NCI-H748 treated with DMSO at 0.1 percent for 48 hours (cell line): ENCODE measurements at regions not wholly inside any gene's neighbourhood (a gene's known extent, or its start where the extent isn't known, plus 50 kb on each side); places are given as distances from the start of the nearest gene placed in this dataset.
"Not testable (repeated sequence)": the region's sequence is repeated elsewhere in the genome, so short reads cannot be mapped to it uniquely, and the experiment has no call there.

Experiments used
- DNase-seq: peaks from one replicate; lab custom pipeline; 2025; lab: John Stamatoyannopoulos, UW

- DNase-seq = not testable (repeated sequence)
These were observed 193.3 kb upstream of the CDH5 start for GRCh38 chr16:66173181-66173580.

GRCh38 chr16:66172463-66172862 is 194.0 kb upstream of the CDH5 start:
- DNase-seq = no peak

GRCh38 chr16:66171578-66171977 is 194.9 kb upstream of the CDH5 start:
- no peak for DNase-seq

- DNase-seq = no peak
These were observed 195.5 kb upstream of the CDH5 start for GRCh38 chr16:66170989-66171388.

- no peak for DNase-seq
These were observed 196.7 kb upstream of the CDH5 start for GRCh38 chr16:66169817-66170216.

GRCh38 chr16:66168777-66169176 is 197.7 kb upstream of the CDH5 start:
- no peak for DNase-seq

- DNase-seq = no peak
These were observed 198.8 kb upstream of the CDH5 start for GRCh38 chr16:66167564-66168291.

GRCh38 chr16:66166490-66166889 is 200.0 kb upstream of the CDH5 start:
- no peak for DNase-seq

- no peak for DNase-seq
These were observed 200.6 kb upstream of the CDH5 start for GRCh38 chr16:66165879-66166278.

- no peak for DNase-seq
These were observed 201.8 kb upstream of the CDH5 start for GRCh38 chr16:66164581-66165247.

GRCh38 chr16:66162821-66163220 is 203.7 kb upstream of the CDH5 start:
- DNase-seq = no peak

GRCh38 chr16:66161942-66162341 is 204.5 kb upstream of the CDH5 start:
- DNase-seq = no peak

GRCh38 chr16:66161269-66161668 is 205.2 kb upstream of the CDH5 start:
- no peak for DNase-seq

- DNase-seq = no peak
These were observed 206.5 kb upstream of the CDH5 start for GRCh38 chr16:66159987-66160386.

- DNase-seq = no peak
These were observed 210.0 kb upstream of the CDH5 start for GRCh38 chr16:66156538-66156937.

- no peak for DNase-seq
These were observed 210.6 kb upstream of the CDH5 start for GRCh38 chr16:66155933-66156332.

GRCh38 chr16:66154801-66155200 is 211.7 kb upstream of the CDH5 start:
- DNase-seq = no peak

- no peak for DNase-seq
These were observed 213.6 kb upstream of the CDH5 start for GRCh38 chr16:66152823-66153393.

- no peak for DNase-seq
These were observed 214.3 kb upstream of the CDH5 start for GRCh38 chr16:66152181-66152580.

- no peak for DNase-seq
These were observed 215.6 kb upstream of the CDH5 start for GRCh38 chr16:66150698-66151482.

- no peak for DNase-seq
These were observed 219.2 kb upstream of the CDH5 start for GRCh38 chr16:66147291-66147690.

- DNase-seq = no peak
These were observed 219.7 kb upstream of the CDH5 start for GRCh38 chr16:66146798-66147197.

- no peak for DNase-seq
These were observed 221.8 kb upstream of the CDH5 start for GRCh38 chr16:66144641-66145040.
